ENCODE measurements at regions not wholly inside any gene's neighbourhood (a gene's known extent, or its start where the extent isn't known, plus 50 kb on each side); places are given as distances from the start of the nearest gene placed in this dataset.

DNA sequence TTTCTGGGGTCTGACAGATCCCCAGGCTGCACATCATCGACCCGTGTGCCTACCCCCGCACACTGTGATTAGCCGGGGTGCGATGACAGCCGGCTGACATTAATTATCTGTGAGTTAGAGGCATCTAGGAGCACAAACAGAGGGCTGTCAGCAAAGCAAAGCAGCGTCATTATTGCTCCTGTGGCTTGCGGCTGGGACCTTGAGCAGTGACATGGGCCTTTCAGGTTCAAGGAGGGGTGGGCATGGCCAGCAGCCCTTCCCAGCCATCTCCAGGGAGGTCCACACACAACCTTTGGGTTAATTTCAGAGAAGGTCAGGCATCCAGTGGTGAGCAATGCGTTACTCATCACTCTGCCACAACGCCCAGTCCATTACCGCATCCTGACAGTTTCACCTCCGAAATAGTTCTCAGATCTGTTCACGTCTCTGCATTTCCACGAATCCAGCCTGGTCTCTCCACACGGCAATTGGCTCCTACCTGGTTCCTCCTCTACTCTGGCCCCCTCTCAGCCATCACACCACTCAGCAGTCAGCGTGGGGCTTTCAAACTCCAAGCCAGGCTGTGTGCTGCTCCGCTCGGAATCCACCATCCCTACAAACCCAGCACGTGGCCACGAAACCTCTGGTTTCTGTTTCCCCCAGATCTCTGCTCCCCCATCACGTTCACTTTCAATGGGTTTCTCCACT, 249.7 kb upstream of the C16orf82 start:
- no peak for TF ChIP-seq POLR2A (IDR thresholded peaks at IDR 0.05)
- TF ChIP-seq, protein P1, sequence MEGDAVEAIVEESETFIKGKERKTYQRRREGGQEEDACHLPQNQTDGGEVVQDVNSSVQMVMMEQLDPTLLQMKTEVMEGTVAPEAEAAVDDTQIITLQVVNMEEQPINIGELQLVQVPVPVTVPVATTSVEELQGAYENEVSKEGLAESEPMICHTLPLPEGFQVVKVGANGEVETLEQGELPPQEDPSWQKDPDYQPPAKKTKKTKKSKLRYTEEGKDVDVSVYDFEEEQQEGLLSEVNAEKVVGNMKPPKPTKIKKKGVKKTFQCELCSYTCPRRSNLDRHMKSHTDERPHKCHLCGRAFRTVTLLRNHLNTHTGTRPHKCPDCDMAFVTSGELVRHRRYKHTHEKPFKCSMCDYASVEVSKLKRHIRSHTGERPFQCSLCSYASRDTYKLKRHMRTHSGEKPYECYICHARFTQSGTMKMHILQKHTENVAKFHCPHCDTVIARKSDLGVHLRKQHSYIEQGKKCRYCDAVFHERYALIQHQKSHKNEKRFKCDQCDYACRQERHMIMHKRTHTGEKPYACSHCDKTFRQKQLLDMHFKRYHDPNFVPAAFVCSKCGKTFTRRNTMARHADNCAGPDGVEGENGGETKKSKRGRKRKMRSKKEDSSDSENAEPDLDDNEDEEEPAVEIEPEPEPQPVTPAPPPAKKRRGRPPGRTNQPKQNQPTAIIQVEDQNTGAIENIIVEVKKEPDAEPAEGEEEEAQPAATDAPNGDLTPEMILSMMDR (IDR thresholded peaks at IDR 0.05): no peak
